Mesenchymal stem cell (in vitro differentiated cells and primary cell): ENCODE measurements at regions not wholly inside any gene's neighbourhood (a gene's known extent, or its start where the extent isn't known, plus 50 kb on each side); places are given as distances from the start of the nearest gene placed in this dataset.

Experiments
- DNase-seq: peaks from one replicate; pipeline ENCODE4 v3.0.0-alpha.2; 2013
- H2AFZ ChIP-seq: one replicate; pipeline ENCODE4 v1.6.1; 2013; ENCODE audit warnings: low read depth, mild to moderate bottlenecking, control low read depth, inconsistent platforms, low read length, moderate library complexity
- H2AK5ac ChIP-seq: 2 replicates; pipeline ENCODE4 v1.6.1; 2013; ENCODE audit warnings: low read length, moderate library complexity, mild to moderate bottlenecking, inconsistent platforms; ENCODE audit not compliant: severe bottlenecking
- H2BK120ac ChIP-seq: one replicate; pipeline ENCODE4 v1.6.1; 2013; ENCODE audit warnings: low read depth, mild to moderate bottlenecking, inconsistent platforms, low read length, moderate library complexity
- H2BK12ac ChIP-seq, 2 experiments: one replicate each; pipeline ENCODE4 v1.6.1; 2013; ENCODE audit warnings: inconsistent platforms in 2 of 2, low read length in 2 of 2, mild to moderate bottlenecking in 2 of 2, moderate library complexity in 2 of 2, control low read depth in 1 of 2
- H2BK15ac ChIP-seq: one replicate; pipeline ENCODE4 v1.6.1; 2013; ENCODE audit warnings: mild to moderate bottlenecking, low read depth, inconsistent platforms; ENCODE audit not compliant: poor library complexity, severe bottlenecking
- H2BK5ac ChIP-seq: 2 replicates; pipeline ENCODE4 v1.6.1; 2013; ENCODE audit warnings: low read depth, mild to moderate bottlenecking, low read length, control low read depth, inconsistent platforms; ENCODE audit not compliant: poor library complexity, severe bottlenecking
- H3K14ac ChIP-seq, 2 experiments: one replicate each; pipeline ENCODE4 v1.6.1; 2013; ENCODE audit warnings: inconsistent platforms in 2 of 2, low read length in 2 of 2, control low read depth in 1 of 2, mild to moderate bottlenecking in 1 of 2, moderate library complexity in 1 of 2
- H3K18ac ChIP-seq, 2 experiments: one replicate each; pipeline ENCODE4 v1.6.1; 2013; ENCODE audit warnings: inconsistent platforms in 2 of 2, low read length in 2 of 2, control low read depth in 1 of 2, low read depth in 1 of 2, mild to moderate bottlenecking in 1 of 2
- H3K23ac ChIP-seq, 2 experiments: one replicate each; pipeline ENCODE4 v1.6.1; 2013; ENCODE audit warnings: inconsistent platforms in 2 of 2, low read length in 2 of 2, mild to moderate bottlenecking in 2 of 2, moderate library complexity in 2 of 2, control low read depth in 1 of 2
- H3K27ac ChIP-seq: 2 replicates; pipeline ENCODE4 v1.5.1; 2013; ENCODE audit warnings: mild to moderate bottlenecking, moderate library complexity, low read length, control low read depth, inconsistent platforms; ENCODE audit not compliant: poor library complexity, severe bottlenecking
- H3K27me3 ChIP-seq, 2 experiments: 2 replicates each; pipeline versions ENCODE4 v1.6.1 to v1.7.0; 2013; ENCODE audit warnings: low read length in 2 of 2, mild to moderate bottlenecking in 2 of 2, moderate library complexity in 2 of 2, control low read depth in 1 of 2, inconsistent platforms in 1 of 2; ENCODE audit not compliant: control insufficient read depth in 1 of 2, insufficient read depth in 1 of 2
- H3K36me3 ChIP-seq, 2 experiments: 2 replicates each; pipeline versions ENCODE4 v1.6.1 to v1.7.0; 2013; ENCODE audit warnings: low read length in 2 of 2, control low read depth in 1 of 2, inconsistent platforms in 1 of 2, low read depth in 1 of 2, mild to moderate bottlenecking in 1 of 2; ENCODE audit not compliant: insufficient read depth in 2 of 2, control insufficient read depth in 1 of 2
- H3K4ac ChIP-seq, 2 experiments: one replicate each; pipeline ENCODE4 v1.6.1; 2013; ENCODE audit warnings: inconsistent platforms in 2 of 2, low read length in 2 of 2, mild to moderate bottlenecking in 2 of 2, moderate library complexity in 2 of 2, control low read depth in 1 of 2, low read depth in 1 of 2
- H3K4me1 ChIP-seq: 2 replicates; pipeline ENCODE4 v1.6.1; 2013; ENCODE audit warnings: low read depth, low read length, control low read depth; ENCODE audit not compliant: control insufficient read depth, insufficient read depth
- H3K4me2 ChIP-seq: 2 replicates; pipeline ENCODE4 v1.6.1; 2013; ENCODE audit warnings: low read length, mild to moderate bottlenecking, inconsistent platforms; ENCODE audit not compliant: poor library complexity, severe bottlenecking
- H3K4me3 ChIP-seq, 2 experiments: 2 replicates each; pipeline versions ENCODE4 v1.5.1 to v1.7.0; 2013; ENCODE audit warnings: low read length in 2 of 2, mild to moderate bottlenecking in 2 of 2, control low read depth in 1 of 2, low read depth in 1 of 2; ENCODE audit not compliant: insufficient read depth in 1 of 2
- H3K79me1 ChIP-seq: replicated peaks from 2 replicates; pipeline ENCODE4 v1.6.1; 2013; ENCODE audit warnings: mild to moderate bottlenecking, control low read depth, low read length, inconsistent platforms; ENCODE audit not compliant: poor library complexity, severe bottlenecking
- H3K9ac ChIP-seq: 2 replicates; pipeline ENCODE4 v1.7.0; 2013; ENCODE audit warnings: mild to moderate bottlenecking, low read length, moderate library complexity
- H3K9me3 ChIP-seq: 2 replicates; pipeline ENCODE4 v1.7.0; 2013; ENCODE audit warnings: mild to moderate bottlenecking, low read length; ENCODE audit not compliant: control insufficient read depth
- H4K8ac ChIP-seq: one replicate; pipeline ENCODE4 v1.6.1; 2013; ENCODE audit warnings: inconsistent platforms, mild to moderate bottlenecking, low read length, moderate library complexity
- H4K91ac ChIP-seq: one replicate; pipeline ENCODE4 v1.6.1; 2013; ENCODE audit warnings: mild to moderate bottlenecking, low read length, inconsistent platforms
- WGBS: methylation state at CpG from one replicate; pipeline ENCODE4 v1.1.7; 2013; ENCODE audit warnings: mixed read lengths; 5-methylcytosine and 5-hydroxymethylcytosine counted together

DNA sequence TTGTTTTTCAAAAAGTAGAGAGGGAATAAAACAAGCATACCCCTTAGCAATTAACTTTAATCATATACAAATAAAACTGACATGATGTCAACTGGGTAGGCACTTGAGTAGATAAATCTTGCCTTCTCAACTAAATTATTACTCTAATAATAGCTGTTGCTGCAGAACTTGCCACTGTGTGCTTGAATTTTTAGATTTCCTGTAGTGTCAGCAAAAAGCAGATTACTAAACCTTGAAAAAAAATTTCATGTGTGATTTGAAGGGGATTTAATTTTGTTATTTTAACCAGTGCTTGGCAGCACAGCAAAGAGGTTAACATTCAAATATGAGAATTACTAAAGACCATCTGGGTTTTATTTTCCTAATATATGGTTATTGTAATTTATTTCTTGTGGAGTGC is 438.3 kb upstream of the SPANXN1 start:
- H2BK120ac ChIP-seq = no peak overlapping the region
- H3K18ac ChIP-seq = no peak overlapping the region
- no peak overlapping the region for H3K4me2 ChIP-seq
- no peak overlapping the region for H3K9ac ChIP-seq
- H3K79me1 ChIP-seq = no peaks in the 10 kb centered on the region
- H2AFZ ChIP-seq = no peak overlapping the region
- no peak overlapping the region for H3K23ac ChIP-seq
- H3K4me1 ChIP-seq = no peaks in the 10 kb centered on the region
- no peak overlapping the region for H2BK15ac ChIP-seq
- no peak overlapping the region for H2AK5ac ChIP-seq
- H3K27me3 ChIP-seq = no peaks in the 10 kb centered on the region
- no peak overlapping the region for H3K14ac ChIP-seq
- DNase-seq = no peak
- H3K4me3 ChIP-seq = no peak overlapping the region
- H4K8ac ChIP-seq = no peak overlapping the region
- H3K4ac ChIP-seq = no peak overlapping the region
- H2BK12ac ChIP-seq = no peak overlapping the region
- H3K9me3 ChIP-seq = peaks cover 11% of the 10 kb centered on the region
- H3K36me3 ChIP-seq = no peaks in the 10 kb centered on the region
- H2BK5ac ChIP-seq = no peak overlapping the region
- H3K27ac ChIP-seq = no peak overlapping the region
- no peak overlapping the region for H4K91ac ChIP-seq

DNA sequence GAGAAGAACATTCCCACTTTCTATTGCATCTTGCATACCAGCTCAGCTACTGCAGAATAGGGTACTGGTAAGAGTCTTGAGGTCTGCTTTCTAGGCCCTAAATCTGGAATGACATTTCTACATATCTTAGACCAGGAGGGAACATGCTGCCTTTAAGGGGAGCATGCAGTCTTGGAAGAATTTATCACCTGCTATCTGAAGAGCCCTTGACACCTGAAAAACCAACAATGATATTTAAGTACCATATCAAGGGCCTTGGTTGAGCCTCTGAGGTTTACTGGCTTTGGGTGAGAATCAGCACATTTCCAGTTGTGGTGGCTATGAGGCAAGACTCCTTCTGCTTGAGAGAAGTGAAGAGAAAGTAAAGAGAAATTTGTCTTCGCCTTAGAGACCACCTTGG is 436.8 kb upstream of the SPANXN1 start:
- Histone ChIP-seq H2BK120ac (no peak overlapping the region), H3K9ac (no peak overlapping the region), H3K36me3 (no peaks in the 10 kb centered on the region), H2BK15ac (no peak overlapping the region), H3K18ac (no peak overlapping the region), H2AFZ (no peak overlapping the region), H3K27me3 (no peaks in the 10 kb centered on the region), H3K23ac (no peak overlapping the region), H3K79me1 (no peaks in the 10 kb centered on the region), H2BK12ac (no peak overlapping the region), H3K4me3 (no peak overlapping the region), H4K8ac (no peak overlapping the region), H3K4me2 (no peak overlapping the region), H2AK5ac (no peak overlapping the region), H3K27ac (no peak overlapping the region), H4K91ac (no peak overlapping the region), H3K4me1 (no peaks in the 10 kb centered on the region), H3K14ac (no peak overlapping the region), H2BK5ac (no peak overlapping the region), H3K4ac (no peak overlapping the region), H3K9me3 (peaks cover 11% of the 10 kb centered on the region)
- no peak for DNase-seq
- 69% methylated on average over 1 of the region's 1 CpG for WGBS

DNA sequence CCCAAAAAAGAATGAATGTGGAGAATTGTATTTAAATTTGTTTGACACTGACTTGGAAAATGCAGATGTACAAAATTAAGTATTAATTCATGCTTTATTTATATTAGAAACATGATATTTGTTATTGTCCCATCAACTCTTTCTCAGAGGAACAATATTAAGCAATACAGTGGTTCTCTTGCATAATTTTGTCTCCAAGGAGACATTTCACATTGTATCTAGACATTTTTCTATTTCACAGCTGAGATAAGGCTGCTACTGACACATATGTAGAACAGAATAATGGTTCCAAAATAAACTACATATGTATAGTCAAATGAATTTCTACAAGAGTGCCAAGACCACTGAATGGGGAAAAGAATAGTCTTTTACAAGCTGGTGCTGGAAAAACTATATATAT is 427.9 kb upstream of the SPANXN1 start:
- H2BK5ac ChIP-seq = no peak overlapping the region

DNA sequence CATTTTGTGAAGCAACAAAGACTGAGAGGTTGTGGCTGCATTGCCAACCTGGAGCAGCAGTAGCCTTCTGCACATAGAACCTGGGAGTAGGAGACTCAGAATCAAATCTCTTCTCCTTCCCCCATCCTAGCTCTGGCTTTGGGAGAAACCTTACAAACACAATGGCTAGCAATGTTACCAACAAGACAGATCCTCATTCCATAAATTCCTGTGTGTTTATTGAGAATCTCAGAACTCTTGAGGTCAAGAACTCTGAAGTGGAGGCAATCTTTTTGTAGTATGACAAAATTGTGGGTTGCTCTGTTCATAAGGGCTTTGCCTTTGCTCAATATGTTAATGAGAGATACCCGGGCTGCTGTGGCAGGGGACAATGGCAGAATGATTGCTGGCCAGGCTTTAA is 406.7 kb upstream of the SPANXN1 start:
- H3K4me3 ChIP-seq = no peak overlapping the region
- H2AFZ ChIP-seq = no peak overlapping the region
- H3K36me3 ChIP-seq = no peaks in the 10 kb centered on the region
- H3K27ac ChIP-seq = no peak overlapping the region
- no peak overlapping the region for H2AK5ac ChIP-seq
- H3K4me2 ChIP-seq = no peak overlapping the region
- H3K23ac ChIP-seq = no peak overlapping the region
- WGBS = 30% methylated on average over 1 of the region's 1 CpG
- H3K4me1 ChIP-seq = no peaks in the 10 kb centered on the region
- H2BK12ac ChIP-seq = no peak overlapping the region
- H3K14ac ChIP-seq = no peak overlapping the region
- no peak overlapping the region for H2BK15ac ChIP-seq
- H3K4ac ChIP-seq = no peak overlapping the region
- no peak overlapping the region for H2BK5ac ChIP-seq
- H3K27me3 ChIP-seq = no peaks in the 10 kb centered on the region
- peak; percentile 26 for DNase-seq
- no peak overlapping the region for H2BK120ac ChIP-seq
- no peak overlapping the region for H3K9ac ChIP-seq
- H4K8ac ChIP-seq = no peak overlapping the region
- no peaks in the 10 kb centered on the region for H3K79me1 ChIP-seq
- no peaks in the 10 kb centered on the region for H3K9me3 ChIP-seq
- H3K18ac ChIP-seq = no peak overlapping the region
- no peak overlapping the region for H4K91ac ChIP-seq

More for the DNA sequence above, 427.9 kb upstream of the SPANXN1 start:
- peaks cover 4% of the 10 kb centered on the region for H3K9me3 ChIP-seq
- H3K4me3 ChIP-seq = no peak overlapping the region
- no peak overlapping the region for H2AK5ac ChIP-seq
- no peak overlapping the region for H3K27ac ChIP-seq
- no peak overlapping the region for H2BK12ac ChIP-seq
- H4K91ac ChIP-seq = no peak overlapping the region
- no peak overlapping the region for H2AFZ ChIP-seq
- no peaks in the 10 kb centered on the region for H3K79me1 ChIP-seq
- no peak overlapping the region for H3K9ac ChIP-seq
- no peak overlapping the region for H3K4ac ChIP-seq
- H3K4me1 ChIP-seq = no peaks in the 10 kb centered on the region
- H3K27me3 ChIP-seq = no peaks in the 10 kb centered on the region
- no peak overlapping the region for H2BK15ac ChIP-seq
- no peak overlapping the region for H3K23ac ChIP-seq
- H3K4me2 ChIP-seq = no peak overlapping the region
- H3K18ac ChIP-seq = no peak overlapping the region
- H3K36me3 ChIP-seq = no peaks in the 10 kb centered on the region
- DNase-seq = peak; percentile 2
- no peak overlapping the region for H3K14ac ChIP-seq
- H4K8ac ChIP-seq = no peak overlapping the region
- H2BK120ac ChIP-seq = no peak overlapping the region
